ENCODE measurements at regions not wholly inside any gene's neighbourhood (a gene's known extent, or its start where the extent isn't known, plus 50 kb on each side); places are given as distances from the start of the nearest gene placed in this dataset.

DNA sequence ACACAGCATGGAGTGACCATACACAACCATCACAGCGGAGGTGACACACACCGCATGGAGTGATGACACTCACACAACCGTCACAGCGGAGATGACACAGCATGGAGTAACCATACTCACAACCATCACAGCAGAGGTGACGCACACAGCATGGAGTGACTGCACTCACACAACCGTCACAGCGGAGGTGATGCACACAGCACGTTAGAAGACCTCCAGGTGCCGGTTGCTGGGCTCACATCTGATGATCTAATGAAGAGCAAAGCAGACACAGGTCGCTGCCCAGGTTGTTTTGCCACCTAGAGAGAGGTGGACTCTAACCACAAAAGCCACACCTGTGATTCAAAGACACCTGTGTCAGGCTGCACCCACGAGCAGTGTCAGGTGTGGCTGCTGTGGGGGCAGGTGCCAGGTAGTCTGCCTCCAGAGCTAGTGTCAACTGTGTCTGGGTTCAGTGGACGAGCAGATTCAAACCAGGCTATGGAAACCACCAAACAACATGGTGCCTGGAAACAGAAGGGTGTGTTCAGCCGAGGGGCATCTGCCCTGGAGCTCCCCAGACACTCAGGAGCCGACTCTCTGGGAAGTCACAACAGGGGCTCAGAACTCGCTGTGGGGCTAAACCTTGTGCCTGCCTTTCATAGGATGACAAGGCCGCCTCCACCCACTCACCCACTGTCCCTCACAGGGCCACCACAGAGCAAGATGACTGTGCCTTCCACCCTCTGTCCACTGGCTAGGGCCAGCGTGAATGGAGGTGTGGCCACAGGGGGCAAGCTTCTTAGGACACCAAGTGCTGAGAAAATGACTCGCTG is 608.2 kb downstream of the TBC1D22A start:
- H3K27ac ChIP-seq = no peak overlapping the region
- WGBS, 4 donors = 74 to 86% (median 75%) methylated on average over 14 to 18 of the region's 18 CpGs
- intact Hi-C loops (cut with DNase I) = no loop called here
- ATAC-seq = no peak
- no peaks in the 10 kb centered on the region for H3K36me3 ChIP-seq
- no peak for TF ChIP-seq POLR2A (IDR thresholded peaks at IDR 0.05)
- TF ChIP-seq, protein P1, sequence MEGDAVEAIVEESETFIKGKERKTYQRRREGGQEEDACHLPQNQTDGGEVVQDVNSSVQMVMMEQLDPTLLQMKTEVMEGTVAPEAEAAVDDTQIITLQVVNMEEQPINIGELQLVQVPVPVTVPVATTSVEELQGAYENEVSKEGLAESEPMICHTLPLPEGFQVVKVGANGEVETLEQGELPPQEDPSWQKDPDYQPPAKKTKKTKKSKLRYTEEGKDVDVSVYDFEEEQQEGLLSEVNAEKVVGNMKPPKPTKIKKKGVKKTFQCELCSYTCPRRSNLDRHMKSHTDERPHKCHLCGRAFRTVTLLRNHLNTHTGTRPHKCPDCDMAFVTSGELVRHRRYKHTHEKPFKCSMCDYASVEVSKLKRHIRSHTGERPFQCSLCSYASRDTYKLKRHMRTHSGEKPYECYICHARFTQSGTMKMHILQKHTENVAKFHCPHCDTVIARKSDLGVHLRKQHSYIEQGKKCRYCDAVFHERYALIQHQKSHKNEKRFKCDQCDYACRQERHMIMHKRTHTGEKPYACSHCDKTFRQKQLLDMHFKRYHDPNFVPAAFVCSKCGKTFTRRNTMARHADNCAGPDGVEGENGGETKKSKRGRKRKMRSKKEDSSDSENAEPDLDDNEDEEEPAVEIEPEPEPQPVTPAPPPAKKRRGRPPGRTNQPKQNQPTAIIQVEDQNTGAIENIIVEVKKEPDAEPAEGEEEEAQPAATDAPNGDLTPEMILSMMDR (IDR thresholded peaks at IDR 0.05) = no peak
- H3K9me3 ChIP-seq = no peaks in the 10 kb centered on the region
- DNase-seq = no peak
- H3K27me3 ChIP-seq = peaks cover 0 to 41% (median 0%) of the 10 kb centered on the region in 9 donors
- no peaks in the 10 kb centered on the region for H3K4me1 ChIP-seq
- H3K4me3 ChIP-seq = no peak overlapping the region

DNA sequence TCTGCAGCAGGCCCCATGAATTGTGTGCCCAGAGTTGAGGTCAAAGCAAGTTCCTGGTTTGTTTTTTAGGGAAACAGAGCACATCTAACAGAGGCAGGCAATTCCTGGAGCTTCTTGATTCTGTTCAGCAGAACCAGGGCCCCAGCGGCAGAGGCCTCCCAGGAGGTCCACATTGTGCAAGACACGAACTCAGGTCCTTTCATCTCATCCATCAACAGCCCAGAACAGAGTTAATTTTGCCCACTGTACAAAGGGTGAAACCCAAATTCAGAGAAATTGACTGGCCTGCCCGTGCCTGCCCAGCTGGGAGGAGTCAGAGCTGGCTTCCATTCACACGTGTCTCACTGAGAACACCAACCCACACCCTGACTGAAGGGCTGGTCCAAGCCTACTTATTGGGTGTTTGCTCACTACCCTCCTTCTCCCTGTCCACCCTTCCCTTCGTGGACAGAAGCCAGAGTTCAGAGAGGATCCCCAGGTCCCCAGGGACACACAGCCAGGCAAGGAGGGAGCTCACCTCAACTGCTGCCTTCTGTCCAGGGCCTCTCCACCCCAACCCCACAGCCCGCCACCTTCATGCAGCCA is 607.1 kb downstream of the TBC1D22A start:
- no peaks in the 10 kb centered on the region for H3K36me3 ChIP-seq
- H3K27ac ChIP-seq = no peak overlapping the region
- TF ChIP-seq, protein P1 (IDR thresholded peaks at IDR 0.05) = no peak
- no peak for TF ChIP-seq POLR2A (IDR thresholded peaks at IDR 0.05)
- intact Hi-C loops (cut with DNase I) = no loop called here
- 48 to 63% (median 57%) methylated on average over 4 to 6 of the region's 6 CpGs for WGBS, 4 donors
- peaks cover 0 to 31% (median 0%) of the 10 kb centered on the region in 9 donors for H3K27me3 ChIP-seq
- H3K4me3 ChIP-seq = no peak overlapping the region
- ATAC-seq = no peak
- peaks cover 0 to 4% (median 0%) of the 10 kb centered on the region in 12 donors for H3K9me3 ChIP-seq
- no peak for DNase-seq
- no peaks in the 10 kb centered on the region for H3K4me1 ChIP-seq

DNA sequence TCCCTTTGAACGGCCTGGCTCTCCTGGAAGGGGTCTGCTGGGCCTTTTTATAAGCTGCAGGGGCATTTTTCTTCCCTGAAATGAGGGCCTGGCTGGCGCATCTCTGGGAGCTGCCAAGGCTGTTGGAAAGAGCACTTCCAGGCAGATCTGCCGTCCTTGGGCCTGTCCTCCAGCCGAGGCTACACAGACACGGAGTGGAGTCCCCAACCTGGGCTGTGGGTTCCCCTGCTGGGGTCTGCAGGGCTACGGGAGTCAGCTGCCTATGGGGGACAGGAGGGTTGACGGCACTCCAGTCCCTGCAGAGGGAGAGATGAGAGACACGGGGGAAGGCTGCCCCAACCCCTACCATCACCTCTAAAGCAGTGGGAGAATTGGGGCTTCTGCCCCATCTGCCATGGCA is 606.6 kb downstream of the TBC1D22A start:
- Histone ChIP-seq H3K36me3 (no peaks in the 10 kb centered on the region), H3K9me3 (peaks cover 0 to 9% (median 0%) of the 10 kb centered on the region in 12 donors), H3K4me1 (no peaks in the 10 kb centered on the region), H3K27me3 (peaks cover 0 to 26% (median 0%) of the 10 kb centered on the region in 9 donors), H3K27ac (no peak overlapping the region), H3K4me3 (no peak overlapping the region)
- WGBS, 4 donors = 70 to 78% (median 75%) methylated on average over 7 to 8 of the region's 8 CpGs
- DNase-seq (no peak), ATAC-seq (no peak)
- intact Hi-C loops (cut with DNase I) = no loop called here
- TF ChIP-seq POLR2A (IDR thresholded peaks at IDR 0.05) = no peak
- TF ChIP-seq, protein P1 (IDR thresholded peaks at IDR 0.05) = no peak

All from heart left ventricle (tissue), 16 donors.